ENCODE measurements at regions not wholly inside any gene's neighbourhood (a gene's known extent, or its start where the extent isn't known, plus 50 kb on each side); places are given as distances from the start of the nearest gene placed in this dataset.

DNA sequence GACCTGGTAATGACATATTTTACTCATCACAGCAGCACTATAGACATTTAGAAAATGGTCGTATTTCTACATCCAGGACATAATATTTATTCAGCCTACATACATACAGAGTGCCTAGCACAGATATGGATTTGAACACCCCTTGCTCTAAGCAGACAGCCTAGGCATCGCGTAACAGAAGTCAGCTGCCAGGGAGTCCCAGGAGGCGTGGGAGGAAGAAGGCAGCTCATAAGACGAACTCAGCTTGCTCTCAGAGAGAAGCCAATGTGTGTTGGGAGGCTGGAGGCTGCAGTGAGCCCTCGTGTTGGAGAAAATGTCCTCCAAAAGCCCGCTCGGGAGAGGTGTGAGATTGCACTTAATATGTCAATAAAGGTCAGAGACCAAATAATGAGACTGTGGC, 131.6 kb downstream of the BCOR start:
- no peak overlapping the region for H3K56ac ChIP-seq (ENCODE audit: extremely low read depth, insufficient read depth, low read length)
- no peak overlapping the region for H2BK20ac ChIP-seq (ENCODE audit: low read depth, low read length)
- H3K18ac ChIP-seq (ENCODE audit: low read depth, low read length): no peak overlapping the region
- H3K9me3 ChIP-seq (ENCODE audit: control insufficient read depth, insufficient read depth, low read length): peaks cover 7% of the 10 kb centered on the region
- no peaks in the 10 kb centered on the region for H3K79me1 ChIP-seq (ENCODE audit: low read depth in 1 of 2, low read length in 2 of 2)
- 20% methylated on average over 2 of the region's 8 CpGs; no CpG with 5 or more reads in 1 of the 2 experiments for WGBS, 2 experiments (ENCODE audit: extremely low coverage in 2 of 2, insufficient read length in 1 of 2)
- H4K91ac ChIP-seq (ENCODE audit: insufficient read depth, low read depth, low read length): no peak overlapping the region
- H3K27ac ChIP-seq (ENCODE audit: insufficient read depth, low read length): no peak overlapping the region
- no peak overlapping the region for H4K8ac ChIP-seq (ENCODE audit: low read depth in 2 of 2, low read length in 2 of 2)
- no peak overlapping the region for H3K23ac ChIP-seq (ENCODE audit: low read depth, low read length)
- H4K20me1 ChIP-seq (ENCODE audit: insufficient read depth, low read length): no peaks in the 10 kb centered on the region
- H3K4me3 ChIP-seq (ENCODE audit: insufficient read depth, low read depth, low read length): no peak overlapping the region
- no peak overlapping the region for H3K14ac ChIP-seq (replicated peaks; ENCODE audit: low read depth, low read length)
- dilution Hi-C loops (cut with HindIII; ENCODE audit: low sequenced_read_pairs, unreplicated experiment): no loop called here
- no peak overlapping the region for H3K4me2 ChIP-seq (ENCODE audit: low read depth, low read length)
- no peak overlapping the region for H2BK15ac ChIP-seq (ENCODE audit: low read depth, low read length)
- ATAC-seq (ENCODE audit: low read depth): no peak
- peaks cover 15% of the 10 kb centered on the region for H3K27me3 ChIP-seq (ENCODE audit: control insufficient read depth, insufficient read depth, low read length)
- no peak overlapping the region for H2AK9ac ChIP-seq (replicated peaks; ENCODE audit: low read depth, low read length, poor library complexity)
- H3K4me1 ChIP-seq (ENCODE audit: control insufficient read depth, insufficient read depth, low read length): no peaks in the 10 kb centered on the region
- in situ Hi-C loops (cut with MboI; ENCODE audit: low sequenced_read_pairs): no loop called here
- no TSS peak for BruUV-seq (replicated peaks)
- H3K9me1 ChIP-seq (ENCODE audit: insufficient read depth, low read length): no peaks in the 10 kb centered on the region
- H3K9ac ChIP-seq (ENCODE audit: low read depth, low read length): no peak overlapping the region
- H4K5ac ChIP-seq (ENCODE audit: low read depth, low read length): no peak overlapping the region
- intact Hi-C loops (cut with micrococcal nuclease): no loop called here
- TF ChIP-seq ELK1 (IDR thresholded peaks at IDR 0.05; ENCODE audit: borderline replicate concordance, low read depth, low read length): no peak
- TF ChIP-seq POLR2A (IDR thresholded peaks at IDR 0.05; ENCODE audit: low read depth, low read length): no peak
- TF ChIP-seq MAZ (IDR thresholded peaks at IDR 0.05; ENCODE audit: borderline replicate concordance, low read depth, low read length): no peak
- no peak overlapping the region for H2AFZ ChIP-seq (replicated peaks; ENCODE audit: low read length, poor library complexity)
- H2BK120ac ChIP-seq (ENCODE audit: low read depth, low read length): no peak overlapping the region
- H2AK5ac ChIP-seq (ENCODE audit: low read depth, low read length): no peak overlapping the region
- ChIA-PET CTCF (no interaction called here), POLR2A (ENCODE audit: unreplicated experiment) (interaction anchor here (0.6 kb wide), 1 partner anchor 16 kb away, joined by 6 read pairs; no protein-coding TSS in a partner anchor)
- no peak overlapping the region for H3K4ac ChIP-seq (ENCODE audit: low read depth, low read length)
- no peaks in the 10 kb centered on the region for H3K36me3 ChIP-seq (ENCODE audit: control insufficient read depth, insufficient read depth, low read length)
- peak; percentile 3 for DNase-seq
- no peak overlapping the region for H2BK5ac ChIP-seq (ENCODE audit: low read depth, low read length, poor library complexity, severe bottlenecking)

All from IMR-90 (cell line).